Thoracic aorta (tissue), 2 donors: ENCODE measurements at regions not wholly inside any gene's neighbourhood (a gene's known extent, or its start where the extent isn't known, plus 50 kb on each side); places are given as distances from the start of the nearest gene placed in this dataset.

Experiments used
- ATAC-seq: fragments of 150-250 bp; one replicate; pipeline ENCODE4 v1.8.0; 2017; ENCODE audit warnings: low read depth; ENCODE audit not compliant: insufficient number of reproducible peaks, low FRiP score
- DNase-seq: peaks from one replicate; pipeline ENCODE4 v3.0.0-alpha.2; 2020; ENCODE audit warnings: low spot score
- H3K27ac ChIP-seq, 2 donors: fragments of 200-600 bp; sonication (generic); 1 replicate in 1 of 2; 2 replicates in 1 of 2; pipeline ENCODE4 v1.5.1; 2016; ENCODE audit warnings: mild to moderate bottlenecking in 2 of 2, moderate library complexity in 2 of 2
- H3K27me3 ChIP-seq: fragments of 200-600 bp; sonication (generic); replicated peaks from 2 replicates; pipeline ENCODE4 v1.6.0; 2016; ENCODE audit warnings: mild to moderate bottlenecking; ENCODE audit not compliant: insufficient read depth
- H3K36me3 ChIP-seq: fragments of 200-600 bp; sonication (generic); one replicate; pipeline ENCODE4 v1.5.1; 2016
- H3K4me1 ChIP-seq, 2 donors: fragments of 200-600 bp; sonication (generic); 1 replicate in 1 of 2; 2 replicates in 1 of 2; pipeline versions ENCODE4 v1.5.1 to v1.6.0; 2016; ENCODE audit warnings: low read depth in 2 of 2, mild to moderate bottlenecking in 1 of 2; ENCODE audit not compliant: control insufficient read depth in 1 of 2
- H3K4me3 ChIP-seq: fragments of 200-600 bp; sonication (generic); 2 replicates; pipeline ENCODE4 v1.5.1; 2016; ENCODE audit warnings: mild to moderate bottlenecking
- H3K9me3 ChIP-seq: fragments of 200-600 bp; sonication (generic); 2 replicates; pipeline ENCODE4 v1.5.1; 2016
- TF ChIP-seq, protein P1 (sequence below): fragments of 200-600 bp; sonication (generic); IDR thresholded peaks from one replicate; pipeline ENCODE4 v1.5.1; 2019; ENCODE audit warnings: antibody characterized with exemption

DNA sequence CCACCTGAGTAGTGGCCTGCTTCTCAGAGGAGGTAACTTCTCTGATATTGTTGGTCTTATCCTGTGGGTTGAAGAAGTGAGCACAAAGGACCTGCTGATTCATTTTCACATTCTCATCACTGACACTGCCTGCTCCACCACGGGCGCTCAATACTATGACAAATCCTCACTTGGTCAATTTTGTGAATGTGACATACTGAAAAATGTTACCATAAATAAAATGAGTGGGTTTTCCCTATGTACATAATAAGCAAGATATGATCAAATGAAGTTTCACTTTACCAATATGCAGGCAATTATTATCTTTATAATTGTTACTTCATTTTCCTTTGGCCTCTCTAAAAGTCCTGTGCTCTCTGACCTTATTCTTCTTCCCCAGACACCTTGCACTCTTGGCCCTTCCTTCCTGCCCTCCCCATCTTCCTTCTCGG lies 71.5 kb upstream of the RIPOR2 start:
- TF ChIP-seq, protein P1, sequence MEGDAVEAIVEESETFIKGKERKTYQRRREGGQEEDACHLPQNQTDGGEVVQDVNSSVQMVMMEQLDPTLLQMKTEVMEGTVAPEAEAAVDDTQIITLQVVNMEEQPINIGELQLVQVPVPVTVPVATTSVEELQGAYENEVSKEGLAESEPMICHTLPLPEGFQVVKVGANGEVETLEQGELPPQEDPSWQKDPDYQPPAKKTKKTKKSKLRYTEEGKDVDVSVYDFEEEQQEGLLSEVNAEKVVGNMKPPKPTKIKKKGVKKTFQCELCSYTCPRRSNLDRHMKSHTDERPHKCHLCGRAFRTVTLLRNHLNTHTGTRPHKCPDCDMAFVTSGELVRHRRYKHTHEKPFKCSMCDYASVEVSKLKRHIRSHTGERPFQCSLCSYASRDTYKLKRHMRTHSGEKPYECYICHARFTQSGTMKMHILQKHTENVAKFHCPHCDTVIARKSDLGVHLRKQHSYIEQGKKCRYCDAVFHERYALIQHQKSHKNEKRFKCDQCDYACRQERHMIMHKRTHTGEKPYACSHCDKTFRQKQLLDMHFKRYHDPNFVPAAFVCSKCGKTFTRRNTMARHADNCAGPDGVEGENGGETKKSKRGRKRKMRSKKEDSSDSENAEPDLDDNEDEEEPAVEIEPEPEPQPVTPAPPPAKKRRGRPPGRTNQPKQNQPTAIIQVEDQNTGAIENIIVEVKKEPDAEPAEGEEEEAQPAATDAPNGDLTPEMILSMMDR, result no peak
- no peaks in the 10 kb centered on the region for H3K36me3 ChIP-seq
- peak overlapping the region; percentile 57 to 65 for H3K27ac ChIP-seq
- ATAC-seq, result no peak
- H3K4me1 ChIP-seq, result peaks cover 5 to 17% of the 10 kb centered on the region in 2 donors
- no peak for DNase-seq
- no peaks in the 10 kb centered on the region for H3K9me3 ChIP-seq
- H3K27me3 ChIP-seq, result no peaks in the 10 kb centered on the region
- no peak overlapping the region for H3K4me3 ChIP-seq

DNA sequence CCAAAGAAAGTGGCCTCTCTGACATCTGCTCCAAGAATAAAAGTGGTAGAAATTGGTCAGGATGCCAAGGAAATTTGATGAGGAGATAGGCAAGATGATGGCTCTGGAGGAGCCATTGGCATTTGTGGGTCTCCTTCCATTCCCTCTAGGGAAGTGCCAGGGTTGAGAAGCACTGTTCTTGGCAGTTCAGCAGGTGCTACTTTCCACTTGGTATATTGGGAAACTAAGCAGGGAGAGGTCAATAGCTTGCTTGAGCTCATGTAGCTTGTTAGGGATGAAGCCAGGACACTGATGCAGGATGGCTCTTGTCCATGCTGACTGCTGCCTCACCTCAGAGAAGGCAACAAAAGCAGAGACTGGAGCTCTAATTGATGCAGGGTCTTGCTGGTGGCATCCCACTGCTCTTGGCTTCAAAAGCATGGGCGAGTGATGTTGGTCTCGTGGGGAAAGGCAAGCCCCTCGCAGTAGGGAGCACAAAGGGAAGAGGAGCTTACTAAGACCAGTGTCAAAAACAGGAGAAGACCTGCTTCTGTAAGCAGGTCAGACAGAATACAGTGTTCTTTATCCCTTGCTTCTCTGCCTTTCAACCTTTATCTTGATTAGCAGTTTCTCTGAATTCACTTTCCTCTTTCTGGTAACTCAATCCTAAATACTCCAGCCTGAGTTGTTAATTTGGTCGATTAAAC lies 73.1 kb upstream of the RIPOR2 start:
- Histone ChIP-seq H3K36me3 (no peaks in the 10 kb centered on the region), H3K4me3 (no peak overlapping the region), H3K9me3 (no peaks in the 10 kb centered on the region), H3K4me1 (peaks cover 5 to 17% of the 10 kb centered on the region in 2 donors), H3K27me3 (no peaks in the 10 kb centered on the region), H3K27ac (no peak overlapping the region)
- TF ChIP-seq, protein P1, result no peak
- DNase-seq (no peak), ATAC-seq (no peak)

DNA sequence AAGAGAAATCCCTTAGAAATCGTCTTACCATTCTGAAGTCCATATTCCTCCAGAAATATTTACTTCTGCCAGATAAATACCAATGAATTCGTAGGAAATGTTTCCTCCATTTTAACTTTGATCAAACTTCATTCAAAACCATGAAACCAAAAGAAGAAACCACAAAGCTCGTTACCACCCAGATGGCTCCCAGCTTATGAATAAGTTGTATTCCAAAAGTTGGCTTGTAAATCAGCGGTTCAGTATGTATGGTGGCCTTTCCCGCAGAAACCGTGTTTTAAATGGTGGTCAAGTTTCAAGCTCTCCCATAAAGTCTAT lies 73.6 kb upstream of the RIPOR2 start:
- Histone ChIP-seq H3K4me1 (peaks cover 5 to 17% of the 10 kb centered on the region in 2 donors), H3K27me3 (no peaks in the 10 kb centered on the region), H3K4me3 (no peak overlapping the region), H3K27ac (no peak overlapping the region), H3K9me3 (no peaks in the 10 kb centered on the region), H3K36me3 (no peaks in the 10 kb centered on the region)
- TF ChIP-seq, protein P1, result no peak
- ATAC-seq (no peak), DNase-seq (no peak)

DNA sequence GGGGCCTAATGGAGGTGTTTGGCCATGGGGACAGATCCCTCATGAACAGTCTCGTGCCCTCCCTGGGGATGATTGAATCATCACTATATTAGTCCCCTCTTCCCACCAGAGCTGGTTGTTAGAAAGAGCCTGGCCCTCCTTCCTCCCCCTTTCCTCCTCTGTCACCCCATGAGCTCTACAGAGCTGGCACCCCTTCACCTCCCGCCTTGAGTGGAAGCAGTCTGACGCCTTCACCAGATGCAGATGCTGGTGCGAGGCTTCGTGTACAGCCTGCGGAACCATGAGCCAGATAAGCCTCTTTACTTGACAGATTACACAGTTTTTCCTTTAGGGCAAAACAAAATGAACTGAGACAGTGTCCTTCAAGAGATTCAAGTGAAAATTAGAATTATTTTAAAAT lies 74.4 kb upstream of the RIPOR2 start:
- H3K27me3 ChIP-seq, result no peaks in the 10 kb centered on the region
- TF ChIP-seq, protein P1, result no peak
- no peak for ATAC-seq
- no peak overlapping the region for H3K27ac ChIP-seq
- H3K9me3 ChIP-seq, result no peaks in the 10 kb centered on the region
- H3K4me3 ChIP-seq, result no peak overlapping the region
- no peaks in the 10 kb centered on the region for H3K36me3 ChIP-seq
- H3K4me1 ChIP-seq, result peaks cover 7 to 17% of the 10 kb centered on the region in 2 donors
- DNase-seq, result no peak

DNA sequence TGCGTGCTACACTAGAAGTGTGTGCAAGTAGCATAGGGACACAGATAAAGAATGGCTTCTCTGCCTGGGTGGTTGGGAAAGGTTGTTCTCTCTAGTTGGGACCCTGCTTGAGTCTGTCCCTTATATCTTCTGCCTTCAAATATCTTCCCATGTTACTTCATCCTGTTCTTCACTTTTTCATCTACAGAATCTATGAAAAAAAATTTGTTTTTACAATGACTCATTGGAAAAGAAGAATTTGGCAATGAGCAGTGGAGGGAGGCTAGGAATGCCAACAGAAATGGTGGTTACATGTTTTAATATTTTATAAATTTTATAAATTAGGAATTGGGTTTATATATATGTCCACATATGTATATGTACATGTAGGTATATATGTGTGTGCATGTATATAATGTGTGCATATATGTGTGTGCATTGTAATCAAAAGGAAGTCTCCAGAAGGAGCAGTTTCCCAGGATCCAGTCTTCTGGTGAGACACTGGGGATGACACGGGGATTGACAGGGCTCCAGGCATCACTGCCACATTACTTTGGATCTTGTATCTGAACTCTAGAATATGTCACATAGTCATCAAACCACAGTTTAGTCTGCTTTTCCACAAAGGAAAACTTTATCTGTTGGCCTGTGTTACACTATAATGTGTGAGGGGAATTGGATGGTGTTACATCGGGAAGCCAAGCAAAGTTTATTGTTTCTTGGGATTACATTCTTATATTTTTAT lies 75.3 kb upstream of the RIPOR2 start:
- no peak for ATAC-seq
- Histone ChIP-seq H3K27ac (no peak overlapping the region), H3K4me3 (no peak overlapping the region), H3K36me3 (no peaks in the 10 kb centered on the region), H3K27me3 (no peaks in the 10 kb centered on the region), H3K9me3 (no peaks in the 10 kb centered on the region), H3K4me1 (peaks cover 11 to 16% of the 10 kb centered on the region in 2 donors)
- DNase-seq, result no peak
- TF ChIP-seq, protein P1, result no peak
